Urinary bladder (tissue), 3 donors: ENCODE measurements at regions not wholly inside any gene's neighbourhood (a gene's known extent, or its start where the extent isn't known, plus 50 kb on each side); places are given as distances from the start of the nearest gene placed in this dataset.

Experiments used
- DNase-seq: peaks from one replicate; pipeline ENCODE4 v3.0.0-alpha.2; 2015; ENCODE audit errors: extremely low spot score
- H3K27ac ChIP-seq: one replicate; pipeline ENCODE4 v1.5.1; 2013; ENCODE audit warnings: low read depth, mild to moderate bottlenecking, moderate library complexity
- H3K36me3 ChIP-seq: one replicate; pipeline ENCODE4 v1.6.1; 2013; ENCODE audit warnings: mild to moderate bottlenecking, moderate library complexity; ENCODE audit not compliant: insufficient read depth
- H3K4me1 ChIP-seq: one replicate; pipeline ENCODE4 v1.6.1; 2013; ENCODE audit warnings: mild to moderate bottlenecking, moderate library complexity; ENCODE audit not compliant: insufficient read depth
- H3K4me3 ChIP-seq: one replicate; pipeline ENCODE4 v1.5.1; 2013; ENCODE audit warnings: low read depth, low read length
- WGBS: extraction: QIAGEN DNeasy Blood & Tissue Kit; methylation state at CpG from one replicate; pipeline ENCODE4 v1.1.7; 2013; 5-methylcytosine and 5-hydroxymethylcytosine counted together
- donor health status: healthy with polysubstance abuse.
- donor health status: healthy.

- no peak for DNase-seq
- Histone ChIP-seq H3K27ac (no peak overlapping the region), H3K36me3 (no peaks in the 10 kb centered on the region), H3K4me1 (no peaks in the 10 kb centered on the region), H3K4me3 (no peak overlapping the region)
- WGBS = 75% methylated on average over 1 of the region's 1 CpG
These were observed 202.3 kb downstream of the THBS2 start for GRCh38 chr6:169051371-169051770.

GRCh38 chr6:169048865-169049205 is 204.8 kb downstream of the THBS2 start:
- no peaks in the 10 kb centered on the region for H3K4me1 ChIP-seq
- DNase-seq = no peak
- 78% methylated on average over 11 of the region's 11 CpGs for whole genome bisulfite sequencing
- no peak overlapping the region for H3K4me3 ChIP-seq
- H3K36me3 ChIP-seq = no peaks in the 10 kb centered on the region
- H3K27ac ChIP-seq = no peak overlapping the region

- Histone ChIP-seq H3K4me3 (no peak overlapping the region), H3K27ac (no peak overlapping the region), H3K4me1 (no peaks in the 10 kb centered on the region), H3K36me3 (no peaks in the 10 kb centered on the region)
- no peak for DNase-seq
- WGBS = 94% methylated on average over 18 of the region's 18 CpGs
These were observed 205.3 kb downstream of the THBS2 start for GRCh38 chr6:169048185-169048864.

GRCh38 chr6:169047345-169047744 is 206.3 kb downstream of the THBS2 start:
- DNase-seq = no peak
- no peak overlapping the region for H3K27ac ChIP-seq
- WGBS = 91% methylated on average over 6 of the region's 6 CpGs

GRCh38 chr6:169046483-169047192 is 207.0 kb downstream of the THBS2 start:
- Histone ChIP-seq H3K4me3 (no peak overlapping the region), H3K36me3 (no peaks in the 10 kb centered on the region), H3K4me1 (no peaks in the 10 kb centered on the region), H3K27ac (no peak overlapping the region)
- WGBS = 81% methylated on average over 10 of the region's 10 CpGs
- no peak for DNase-seq

More at GRCh38 chr6:169047345-169047744, 206.3 kb downstream of the THBS2 start:
- Histone ChIP-seq H3K36me3 (no peaks in the 10 kb centered on the region), H3K4me1 (no peaks in the 10 kb centered on the region), H3K4me3 (no peak overlapping the region)

GRCh38 chr6:169046021-169046420 is 207.6 kb downstream of the THBS2 start:
- Histone ChIP-seq H3K36me3 (no peaks in the 10 kb centered on the region), H3K4me3 (no peak overlapping the region), H3K27ac (no peak overlapping the region), H3K4me1 (no peaks in the 10 kb centered on the region)
- DNase-seq = no peak

GRCh38 chr6:169045486-169045885 is 208.2 kb downstream of the THBS2 start:
- no peak overlapping the region for H3K27ac ChIP-seq
- WGBS = 48% methylated on average over 5 of the region's 5 CpGs
- H3K4me1 ChIP-seq = no peaks in the 10 kb centered on the region
- DNase-seq = no peak
- no peaks in the 10 kb centered on the region for H3K36me3 ChIP-seq
- no peak overlapping the region for H3K4me3 ChIP-seq

- Histone ChIP-seq H3K4me3 (no peak overlapping the region), H3K27ac (no peak overlapping the region), H3K36me3 (no peaks in the 10 kb centered on the region), H3K4me1 (no peaks in the 10 kb centered on the region)
- DNase-seq = no peak
- 53% methylated on average over 14 of the region's 14 CpGs for WGBS
These were observed 209.0 kb downstream of the THBS2 start for GRCh38 chr6:169044381-169045230.

- H3K4me3 ChIP-seq = no peak overlapping the region
- WGBS = 84% methylated on average over 5 of the region's 5 CpGs
- no peak overlapping the region for H3K27ac ChIP-seq
- DNase-seq = no peak
- H3K4me1 ChIP-seq = no peaks in the 10 kb centered on the region
- H3K36me3 ChIP-seq = no peaks in the 10 kb centered on the region
These were observed 211.6 kb downstream of the THBS2 start for GRCh38 chr6:169042061-169042460.

GRCh38 chr6:169041078-169041477 is 212.6 kb downstream of the THBS2 start:
- no peak overlapping the region for H3K27ac ChIP-seq
- H3K4me3 ChIP-seq = no peak overlapping the region
- no peaks in the 10 kb centered on the region for H3K36me3 ChIP-seq
- DNase-seq = no peak
- no peaks in the 10 kb centered on the region for H3K4me1 ChIP-seq
- 81% methylated on average over 9 of the region's 9 CpGs for WGBS

GRCh38 chr6:169038691-169039090 is 215.0 kb downstream of the THBS2 start:
- no peak overlapping the region for H3K4me3 ChIP-seq
- H3K4me1 ChIP-seq = no peaks in the 10 kb centered on the region
- WGBS = 66% methylated on average over 1 of the region's 1 CpG
- no peak for DNase-seq
- H3K27ac ChIP-seq = no peak overlapping the region
- H3K36me3 ChIP-seq = no peaks in the 10 kb centered on the region

GRCh38 chr6:169035385-169036240 is 218.0 kb downstream of the THBS2 start:
- 35% methylated on average over 8 of the region's 8 CpGs for WGBS
- Histone ChIP-seq H3K4me3 (no peak overlapping the region), H3K4me1 (no peaks in the 10 kb centered on the region), H3K36me3 (no peaks in the 10 kb centered on the region), H3K27ac (no peak overlapping the region)
- no peak for DNase-seq

- Histone ChIP-seq H3K4me1 (no peaks in the 10 kb centered on the region), H3K4me3 (no peak overlapping the region), H3K27ac (no peak overlapping the region), H3K36me3 (no peaks in the 10 kb centered on the region)
- 92% methylated on average over 13 of the region's 13 CpGs for WGBS
- DNase-seq = no peak
These were observed 219.0 kb downstream of the THBS2 start for GRCh38 chr6:169034516-169035167.
